ENCODE measurements at regions not wholly inside any gene's neighbourhood (a gene's known extent, or its start where the extent isn't known, plus 50 kb on each side); places are given as distances from the start of the nearest gene placed in this dataset.

DNA sequence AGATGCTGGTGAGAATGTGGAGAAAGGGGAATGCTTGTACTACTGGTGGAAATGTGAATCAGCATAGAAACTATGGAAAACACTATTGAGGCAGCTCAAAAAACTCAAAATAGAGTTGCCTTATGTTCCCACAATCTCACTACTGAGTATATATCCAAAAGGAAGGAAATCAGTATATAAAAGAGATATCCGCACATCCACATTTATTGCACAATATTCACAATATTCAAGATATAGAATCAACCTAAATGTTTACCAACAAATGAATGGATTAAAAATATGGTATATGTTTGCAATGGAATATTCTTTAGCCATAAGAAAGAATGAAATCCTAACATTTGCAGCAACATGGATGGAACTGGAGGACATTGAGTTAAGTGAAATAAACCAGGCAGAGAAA lies 686.8 kb downstream of the OTOL1 start:
- no peak overlapping the region for H2BK5ac ChIP-seq (ENCODE audit: low read length)
- H2AK5ac ChIP-seq (ENCODE audit: low read length) = no peak overlapping the region
- H4K5ac ChIP-seq (ENCODE audit: low read length) = no peak overlapping the region
- H3K36me3 ChIP-seq (ENCODE audit: control insufficient read depth, insufficient read depth, low read length) = no peaks in the 10 kb centered on the region
- H3K79me1 ChIP-seq (ENCODE audit: low read length) = no peaks in the 10 kb centered on the region
- H3K4me3 ChIP-seq (ENCODE audit: low read length) = no peak overlapping the region
- no peak overlapping the region for H3K27ac ChIP-seq (ENCODE audit: low read depth, low read length)
- no peak overlapping the region for H3K18ac ChIP-seq (ENCODE audit: low read length)
- no peak overlapping the region for H3K4ac ChIP-seq (ENCODE audit: low read depth, low read length)
- H3K4me1 ChIP-seq (ENCODE audit: control insufficient read depth, low read depth, low read length) = no peaks in the 10 kb centered on the region
- no peak overlapping the region for H3K56ac ChIP-seq (ENCODE audit: low read length)
- no peaks in the 10 kb centered on the region for H3K79me2 ChIP-seq (ENCODE audit: control insufficient read depth, insufficient read depth, low read length)
- no peaks in the 10 kb centered on the region for H3K27me3 ChIP-seq (ENCODE audit: insufficient read depth, low read length, poor library complexity)
- no peak overlapping the region for H3K9ac ChIP-seq (ENCODE audit: low read length)
- no peak overlapping the region for H4K8ac ChIP-seq (ENCODE audit: low read depth, low read length)
- no peak for DNase-seq
- no peak overlapping the region for H3K23ac ChIP-seq (ENCODE audit: low read length)
- no peak overlapping the region for H2BK15ac ChIP-seq (replicated peaks; ENCODE audit: low read depth)
- no peak overlapping the region for H2BK120ac ChIP-seq (ENCODE audit: low read depth, low read length)
- H3K4me2 ChIP-seq (ENCODE audit: low read length) = no peak overlapping the region
- no CpG with 5 or more reads among the region's 1 CpG for WGBS (ENCODE audit: extremely low coverage, insufficient coverage, low lambda C conversion rate)

DNA sequence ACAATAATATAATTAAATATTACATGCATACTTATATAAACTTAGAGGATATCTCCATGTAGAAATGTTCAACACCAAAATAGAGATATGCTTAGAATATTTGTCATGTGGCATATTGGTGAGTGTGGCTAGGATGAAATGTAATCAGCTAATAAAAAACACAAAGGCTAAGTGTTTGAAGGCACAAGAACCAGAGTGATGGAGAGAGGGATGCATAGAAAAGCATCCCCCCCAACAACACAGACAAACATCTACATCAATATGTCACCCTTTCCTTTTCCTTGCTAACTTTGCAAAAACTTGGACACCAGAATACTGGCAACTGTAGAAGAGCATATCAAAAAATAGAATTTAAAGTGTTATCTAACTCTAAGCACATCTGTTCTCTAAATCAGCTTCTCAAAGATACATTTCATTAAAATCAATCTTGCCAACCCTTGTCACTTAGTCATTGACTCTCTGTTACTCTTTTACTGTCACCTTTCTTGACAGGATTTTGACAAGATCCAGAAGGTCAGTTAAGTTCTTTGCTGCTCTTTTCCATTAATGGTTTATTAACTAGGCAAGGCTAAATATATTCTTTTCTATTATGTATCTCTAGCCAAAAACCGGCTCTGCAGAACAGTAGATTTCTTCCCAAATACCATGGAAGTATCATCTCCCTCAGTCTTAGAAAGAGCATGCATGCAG lies 695.9 kb downstream of the OTOL1 start:
- Histone ChIP-seq H3K23ac (ENCODE audit: low read length) (no peak overlapping the region), H3K18ac (ENCODE audit: low read length) (no peak overlapping the region), H3K36me3 (ENCODE audit: control insufficient read depth, insufficient read depth, low read length) (no peaks in the 10 kb centered on the region), H2BK120ac (ENCODE audit: low read depth, low read length) (no peak overlapping the region), H3K4me3 (ENCODE audit: low read length) (no peak overlapping the region), H3K4me1 (ENCODE audit: control insufficient read depth, low read depth, low read length) (no peaks in the 10 kb centered on the region), H4K5ac (ENCODE audit: low read length) (no peak overlapping the region), H2BK5ac (ENCODE audit: low read length) (no peak overlapping the region), H4K8ac (ENCODE audit: low read depth, low read length) (no peak overlapping the region), H3K9ac (ENCODE audit: low read length) (no peak overlapping the region), H2BK15ac (replicated peaks; ENCODE audit: low read depth) (no peak overlapping the region), H3K4me2 (ENCODE audit: low read length) (no peak overlapping the region), H3K27me3 (ENCODE audit: insufficient read depth, low read length, poor library complexity) (no peaks in the 10 kb centered on the region), H2AK5ac (ENCODE audit: low read length) (no peak overlapping the region), H3K79me2 (ENCODE audit: control insufficient read depth, insufficient read depth, low read length) (no peaks in the 10 kb centered on the region), H3K4ac (ENCODE audit: low read depth, low read length) (no peak overlapping the region), H3K56ac (ENCODE audit: low read length) (no peak overlapping the region), H3K79me1 (ENCODE audit: low read length) (no peaks in the 10 kb centered on the region), H3K27ac (ENCODE audit: low read depth, low read length) (no peak overlapping the region)
- DNase-seq = no peak
- no CpG with 5 or more reads among the region's 1 CpG for WGBS (ENCODE audit: extremely low coverage, insufficient coverage, low lambda C conversion rate)

DNA sequence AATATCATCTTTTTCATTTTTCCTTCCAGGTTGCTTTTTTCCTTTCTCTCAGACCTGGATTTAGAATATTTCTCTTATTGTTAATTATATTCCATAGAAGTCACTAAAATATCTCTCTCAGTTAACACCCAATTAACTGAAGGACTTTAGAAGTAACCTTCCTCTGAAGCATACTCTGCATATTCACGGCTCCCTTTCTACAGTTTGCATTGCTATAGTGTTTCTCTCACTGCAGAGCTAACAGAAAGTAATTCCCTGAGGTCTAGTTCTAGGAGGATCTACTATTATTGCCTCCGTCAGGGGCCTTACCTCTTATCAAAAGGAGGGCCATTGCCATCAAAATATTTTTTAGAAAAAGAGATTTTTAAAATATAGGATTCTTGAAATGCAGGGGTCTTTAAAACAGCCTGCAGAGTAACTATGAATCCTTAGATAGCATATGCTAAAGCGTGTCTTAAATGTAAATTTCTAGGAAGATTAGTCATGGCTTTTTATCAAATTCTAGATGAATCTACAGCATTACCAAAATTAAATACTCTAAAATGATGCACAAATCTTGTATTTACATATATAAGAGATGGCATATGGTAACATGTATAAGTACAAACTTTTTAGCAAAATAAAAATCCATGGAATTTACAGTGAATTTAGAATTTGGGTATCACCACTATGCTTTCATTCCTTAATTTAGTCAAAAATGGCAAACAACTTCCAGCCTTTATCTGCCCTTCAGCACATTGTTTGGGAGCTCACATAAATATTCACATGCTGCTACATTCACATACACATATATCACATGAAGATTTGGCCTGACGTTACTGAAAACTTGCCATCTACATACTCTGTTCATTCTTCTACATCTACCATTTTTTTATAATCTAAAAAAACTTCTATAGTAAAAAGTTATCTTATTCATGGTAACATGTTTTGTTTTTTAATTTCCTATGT lies 696.8 kb downstream of the OTOL1 start:
- H3K18ac ChIP-seq (ENCODE audit: low read length) = no peak overlapping the region

DNA sequence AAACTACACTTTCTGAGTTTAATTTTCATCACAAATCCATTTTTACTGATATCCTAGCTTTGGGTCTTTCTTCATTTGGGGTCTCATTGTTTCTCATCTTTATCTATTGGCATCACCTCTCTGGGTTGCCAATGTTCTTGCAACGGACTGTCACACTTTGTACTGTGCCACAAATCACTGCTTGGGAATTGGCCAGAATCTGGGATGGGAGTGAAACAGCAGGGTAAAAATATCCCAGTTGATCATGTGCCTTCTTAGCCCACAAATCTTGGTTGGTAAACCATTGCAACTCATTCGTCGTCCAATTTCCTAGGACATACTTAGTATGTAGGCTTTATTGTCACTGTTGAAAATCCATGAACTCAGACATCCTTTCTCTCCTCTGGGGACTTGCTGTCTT lies 698.5 kb downstream of the OTOL1 start:
- Histone ChIP-seq H3K36me3 (ENCODE audit: control insufficient read depth, insufficient read depth, low read length) (no peaks in the 10 kb centered on the region), H3K4ac (ENCODE audit: low read depth, low read length) (no peak overlapping the region), H3K18ac (ENCODE audit: low read length) (no peak overlapping the region), H3K56ac (ENCODE audit: low read length) (no peak overlapping the region), H3K79me2 (ENCODE audit: control insufficient read depth, insufficient read depth, low read length) (no peaks in the 10 kb centered on the region), H2BK5ac (ENCODE audit: low read length) (no peak overlapping the region), H3K9ac (ENCODE audit: low read length) (no peak overlapping the region), H3K27me3 (ENCODE audit: insufficient read depth, low read length, poor library complexity) (no peaks in the 10 kb centered on the region), H3K4me1 (ENCODE audit: control insufficient read depth, low read depth, low read length) (no peaks in the 10 kb centered on the region), H4K8ac (ENCODE audit: low read depth, low read length) (no peak overlapping the region), H3K79me1 (ENCODE audit: low read length) (no peaks in the 10 kb centered on the region), H3K4me2 (ENCODE audit: low read length) (no peak overlapping the region), H4K5ac (ENCODE audit: low read length) (peak overlapping the region; percentile 60), H2BK15ac (replicated peaks; ENCODE audit: low read depth) (no peak overlapping the region), H2BK120ac (ENCODE audit: low read depth, low read length) (no peak overlapping the region), H3K4me3 (ENCODE audit: low read length) (no peak overlapping the region), H2AK5ac (ENCODE audit: low read length) (no peak overlapping the region), H3K27ac (ENCODE audit: low read depth, low read length) (no peak overlapping the region), H3K23ac (ENCODE audit: low read length) (no peak overlapping the region)
- DNase-seq = no peak
- no CpG with 5 or more reads among the region's 3 CpGs for WGBS (ENCODE audit: extremely low coverage, insufficient coverage, low lambda C conversion rate)

More for the DNA sequence above, 696.8 kb downstream of the OTOL1 start:
- H2BK120ac ChIP-seq (ENCODE audit: low read depth, low read length) = no peak overlapping the region
- no peak overlapping the region for H2BK5ac ChIP-seq (ENCODE audit: low read length)
- no peaks in the 10 kb centered on the region for H3K27me3 ChIP-seq (ENCODE audit: insufficient read depth, low read length, poor library complexity)
- no peak overlapping the region for H3K4me2 ChIP-seq (ENCODE audit: low read length)
- H3K27ac ChIP-seq (ENCODE audit: low read depth, low read length) = no peak overlapping the region
- H3K4me3 ChIP-seq (ENCODE audit: low read length) = no peak overlapping the region
- no CpG with 5 or more reads among the region's 4 CpGs for WGBS (ENCODE audit: extremely low coverage, insufficient coverage, low lambda C conversion rate)
- no peak overlapping the region for H3K23ac ChIP-seq (ENCODE audit: low read length)
- H3K4me1 ChIP-seq (ENCODE audit: control insufficient read depth, low read depth, low read length) = no peaks in the 10 kb centered on the region
- no peak overlapping the region for H3K9ac ChIP-seq (ENCODE audit: low read length)
- no peak overlapping the region for H3K4ac ChIP-seq (ENCODE audit: low read depth, low read length)
- H3K56ac ChIP-seq (ENCODE audit: low read length) = no peak overlapping the region
- peak; percentile 17 for DNase-seq
- no peak overlapping the region for H2BK15ac ChIP-seq (replicated peaks; ENCODE audit: low read depth)
- no peaks in the 10 kb centered on the region for H3K79me2 ChIP-seq (ENCODE audit: control insufficient read depth, insufficient read depth, low read length)
- no peak overlapping the region for H4K5ac ChIP-seq (ENCODE audit: low read length)
- no peaks in the 10 kb centered on the region for H3K36me3 ChIP-seq (ENCODE audit: control insufficient read depth, insufficient read depth, low read length)
- H2AK5ac ChIP-seq (ENCODE audit: low read length) = no peak overlapping the region
- no peaks in the 10 kb centered on the region for H3K79me1 ChIP-seq (ENCODE audit: low read length)
- H4K8ac ChIP-seq (ENCODE audit: low read depth, low read length) = no peak overlapping the region

DNA sequence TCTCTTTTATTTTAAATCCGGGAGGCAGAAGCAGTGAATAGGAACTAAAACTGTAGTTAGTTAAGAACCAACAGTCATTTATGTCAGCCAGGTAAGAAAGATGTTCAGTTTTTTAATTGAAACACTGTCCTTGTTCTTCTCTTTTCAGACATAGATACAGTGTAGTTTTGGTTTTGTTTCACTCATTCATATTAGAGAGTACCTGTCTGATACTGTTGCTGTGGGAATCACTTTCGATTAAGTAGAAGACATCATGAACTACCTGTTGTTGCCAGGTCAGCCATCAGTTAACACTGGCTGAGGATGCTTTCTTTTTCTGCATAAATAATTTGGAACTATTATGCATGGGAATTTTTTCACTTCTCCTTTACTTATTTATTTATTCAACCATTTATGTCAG lies 700.4 kb downstream of the OTOL1 start:
- Histone ChIP-seq H2BK15ac (replicated peaks; ENCODE audit: low read depth) (no peak overlapping the region), H3K18ac (ENCODE audit: low read length) (no peak overlapping the region), H3K4ac (ENCODE audit: low read depth, low read length) (no peak overlapping the region), H4K8ac (ENCODE audit: low read depth, low read length) (no peak overlapping the region), H2BK120ac (ENCODE audit: low read depth, low read length) (no peak overlapping the region), H3K4me3 (ENCODE audit: low read length) (no peak overlapping the region), H3K27me3 (ENCODE audit: insufficient read depth, low read length, poor library complexity) (no peaks in the 10 kb centered on the region), H3K79me2 (ENCODE audit: control insufficient read depth, insufficient read depth, low read length) (no peaks in the 10 kb centered on the region), H2BK5ac (ENCODE audit: low read length) (no peak overlapping the region), H3K79me1 (ENCODE audit: low read length) (no peaks in the 10 kb centered on the region), H2AK5ac (ENCODE audit: low read length) (no peak overlapping the region), H3K36me3 (ENCODE audit: control insufficient read depth, insufficient read depth, low read length) (no peaks in the 10 kb centered on the region), H3K4me2 (ENCODE audit: low read length) (no peak overlapping the region), H3K23ac (ENCODE audit: low read length) (no peak overlapping the region), H3K9ac (ENCODE audit: low read length) (no peak overlapping the region), H3K56ac (ENCODE audit: low read length) (no peak overlapping the region), H3K4me1 (ENCODE audit: control insufficient read depth, low read depth, low read length) (no peaks in the 10 kb centered on the region), H4K5ac (ENCODE audit: low read length) (no peak overlapping the region), H3K27ac (ENCODE audit: low read depth, low read length) (no peak overlapping the region)
- DNase-seq = no peak
- WGBS (ENCODE audit: extremely low coverage, insufficient coverage, low lambda C conversion rate) = no CpG with 5 or more reads among the region's 2 CpGs
